SK-N-SH (cell line): ENCODE measurements at regions not wholly inside any gene's neighbourhood (a gene's known extent, or its start where the extent isn't known, plus 50 kb on each side); places are given as distances from the start of the nearest gene placed in this dataset.

ENCODE experiments used
- CTCF ChIA-PET: fragments of 300-600, 350-600 bp; formaldehyde crosslinking; extraction: SDS; loops from one replicate; lab custom pipeline; 2021; lab: Yijun Ruan, JAX
- POLR2A ChIA-PET: fragments of 350-600 bp; sonication (Branson Sonifier 250); formaldehyde crosslinking; extraction: SDS; loops from one replicate; lab custom pipeline; 2020; ENCODE audit warnings: antibody characterized with exemption, inconsistent platforms; lab: Yijun Ruan, JAX
- DNase-seq: peaks from one replicate; pipeline ENCODE4 v3.0.0; 2012
- H2AFZ ChIP-seq: fragments of 200-600 bp; sonication (generic); 2 replicates; pipeline ENCODE4 v1.8.1; 2016; ENCODE audit warnings: antibody characterized with exemption, mild to moderate bottlenecking, low read depth
- H3F3A ChIP-seq: fragments of 200-600 bp; sonication (generic); replicated peaks from 2 replicates; pipeline ENCODE3; 2016; ENCODE audit warnings: antibody characterized with exemption, mild to moderate bottlenecking; ENCODE audit not compliant: insufficient read depth
- H3K27ac ChIP-seq, 2 experiments: fragments of 200-500 bp in 1 of 2; fragments of 200-600 bp in 1 of 2; sonication (Bioruptor generic) in 1 of 2; sonication (generic), shearing (Covaris generic) in 1 of 2; 2 replicates each; pipeline versions ENCODE4 v1.5.1 to v1.6.1; 2014 to 2016; ENCODE audit warnings: low read depth in 2 of 2, inconsistent platforms in 1 of 2, low read length in 1 of 2, mild to moderate bottlenecking in 1 of 2, mixed read lengths in 1 of 2
- H3K27me3 ChIP-seq: fragments of 200-600 bp; sonication (generic), shearing (Covaris generic); 2 replicates; pipeline ENCODE4 v1.6.1; 2016; ENCODE audit warnings: mixed run types; ENCODE audit not compliant: insufficient read depth
- H3K36me3 ChIP-seq, 2 experiments: fragments of 200-500 bp in 1 of 2; fragments of 200-600 bp in 1 of 2; sonication (Bioruptor generic) in 1 of 2; sonication (generic) in 1 of 2; replicated peaks in 1 of 2; 2 replicates each; pipeline versions ENCODE3 to v1.5.1; 2014 to 2016; ENCODE audit warnings: low read length in 1 of 2, mild to moderate bottlenecking in 1 of 2; ENCODE audit not compliant: insufficient read depth in 2 of 2, control insufficient read depth in 1 of 2
- H3K4me1 ChIP-seq, 2 experiments: fragments of 200-500 bp in 1 of 2; fragments of 200-600 bp in 1 of 2; sonication (Bioruptor generic) in 1 of 2; sonication (generic), shearing (Covaris generic) in 1 of 2; 2 replicates each; pipeline versions ENCODE4 v1.5.1 to v1.6.1; 2014 to 2016; ENCODE audit warnings: low read depth in 1 of 2, low read length in 1 of 2, mixed run types in 1 of 2; ENCODE audit not compliant: insufficient read depth in 2 of 2, control insufficient read depth in 1 of 2
- H3K4me2 ChIP-seq: fragments of 200-600 bp; sonication (generic), shearing (Covaris generic); 2 replicates; pipeline ENCODE4 v1.6.1; 2017; ENCODE audit warnings: mixed run types
- H3K4me3 ChIP-seq, 2 experiments: fragments of 200-500 bp in 1 of 2; fragments of 200-600 bp in 1 of 2; sonication (Bioruptor generic) in 1 of 2; sonication (generic), shearing (Covaris generic) in 1 of 2; 2 replicates each; pipeline versions ENCODE4 v1.5.1 to v1.8.1; 2014 to 2016; ENCODE audit warnings: low read depth in 2 of 2, inconsistent platforms in 1 of 2, low read length in 1 of 2, mild to moderate bottlenecking in 1 of 2, mixed read lengths in 1 of 2, moderate library complexity in 1 of 2
- H3K79me2 ChIP-seq: fragments of 200-600 bp; sonication (generic); 2 replicates; pipeline ENCODE4 v1.8.1; 2017; ENCODE audit warnings: mild to moderate bottlenecking; ENCODE audit not compliant: insufficient read depth
- H3K9ac ChIP-seq: fragments of 200-600 bp; sonication (generic); 2 replicates; pipeline ENCODE4 v1.6.1; 2017; ENCODE audit warnings: mixed run types
- H3K9me2 ChIP-seq: fragments of 200-600 bp; sonication (generic); 2 replicates; pipeline ENCODE4 v1.6.1; 2017; ENCODE audit warnings: mixed run types
- H3K9me3 ChIP-seq: fragments of 200-600 bp; sonication (generic); 2 replicates; pipeline ENCODE4 v1.6.1; 2017; ENCODE audit warnings: mixed run types, mild to moderate bottlenecking, moderate library complexity
- H4K20me1 ChIP-seq: fragments of 200-600 bp; sonication (generic); 2 replicates; pipeline ENCODE4 v1.6.1; 2017; ENCODE audit warnings: mild to moderate bottlenecking, mixed run types; ENCODE audit not compliant: insufficient read depth
- CHD2 ChIP-seq: fragments of 150-350 bp; IDR thresholded peaks from 2 replicates; pipeline ENCODE4 v1.6.1; 2018; ENCODE audit warnings: low read length; ENCODE audit not compliant: partially characterized antibody
- EP300 ChIP-seq, 2 experiments: IDR thresholded peaks; 2 replicates each; pipeline versions ENCODE4 v1.4.0 to v1.6.1; 2012; ENCODE audit warnings: borderline replicate concordance in 1 of 2, low read depth in 1 of 2, low read length in 1 of 2
- EZH2phosphoT487 ChIP-seq: fragments of 200-600 bp; sonication (generic); IDR thresholded peaks from 2 replicates; pipeline ENCODE4 v1.6.1; 2017; ENCODE audit warnings: low read depth, mixed run types, mild to moderate bottlenecking, antibody characterized with exemption, moderate library complexity, borderline replicate concordance
- FOSL2 ChIP-seq: IDR thresholded peaks from 2 replicates; pipeline ENCODE4 v1.4.0; 2012; ENCODE audit warnings: low read depth, mild to moderate bottlenecking, moderate library complexity, borderline replicate concordance
- FOXJ3 ChIP-seq: sonication (generic); formaldehyde crosslinking; IDR thresholded peaks from 2 replicates; pipeline ENCODE4 v1.5.1; 2020; ENCODE audit warnings: mild to moderate bottlenecking, missing genetic modification reagents
- FOXM1 ChIP-seq: IDR thresholded peaks from 2 replicates; pipeline ENCODE4 v1.4.0; 2012; ENCODE audit warnings: low read depth, mild to moderate bottlenecking
- JUND ChIP-seq: IDR thresholded peaks from 2 replicates; pipeline ENCODE4 v1.4.0; 2012
- MXI1 ChIP-seq: IDR thresholded peaks from 2 replicates; pipeline ENCODE4 v1.6.1; 2012; ENCODE audit warnings: mild to moderate bottlenecking, low read depth, low read length, improper control_type of control experiment
- POLR2AphosphoS5 ChIP-seq: IDR thresholded peaks from 2 replicates; pipeline ENCODE4 v1.6.1; 2012; ENCODE audit warnings: low read depth, low read length
- RAD21 ChIP-seq: IDR thresholded peaks from 2 replicates; pipeline ENCODE4 v1.6.1; 2012; ENCODE audit warnings: mild to moderate bottlenecking, low read length
- RCOR1 ChIP-seq: fragments of 150-350 bp; IDR thresholded peaks from 2 replicates; pipeline ENCODE4 v1.6.1; 2017; ENCODE audit warnings: antibody characterized with exemption, low read length
- RFX5 ChIP-seq: IDR thresholded peaks from 2 replicates; pipeline ENCODE4 v1.6.1; 2012; ENCODE audit warnings: mild to moderate bottlenecking, improper control_type of control experiment, low read length
- RXRA ChIP-seq: IDR thresholded peaks from 2 replicates; pipeline ENCODE4 v1.4.0; 2012; ENCODE audit warnings: low read depth, mild to moderate bottlenecking, borderline replicate concordance
- TAF1 ChIP-seq: IDR thresholded peaks from 2 replicates; pipeline ENCODE4 v1.6.1; 2012; ENCODE audit warnings: low read depth, mild to moderate bottlenecking, low read length, moderate library complexity, borderline replicate concordance
- TCF12 ChIP-seq: IDR thresholded peaks from 2 replicates; pipeline ENCODE4 v1.4.0; 2012
- TEAD4 ChIP-seq: IDR thresholded peaks from 2 replicates; pipeline ENCODE4 v1.4.0; 2012; ENCODE audit warnings: mild to moderate bottlenecking, borderline replicate concordance; ENCODE audit not compliant: insufficient read depth
- WGBS: methylation state at CpG from one replicate; pipeline ENCODE4 v1.1.6; 2017; ENCODE audit warnings: low lambda C conversion rate; 5-methylcytosine and 5-hydroxymethylcytosine counted together
- TF ChIP-seq, protein P1 (sequence below): IDR thresholded peaks from 2 replicates; pipeline ENCODE4 v1.4.0; 2012; ENCODE audit warnings: low read depth
- TF ChIP-seq, protein P2 (sequence below): IDR thresholded peaks from 2 replicates; pipeline ENCODE4 v1.4.0; 2012; ENCODE audit warnings: low read depth, borderline replicate concordance
- TF ChIP-seq, protein P3 (sequence below): IDR thresholded peaks from 2 replicates; pipeline ENCODE4; 2012
- TF ChIP-seq, protein P4 (sequence below): fragments of 150-350 bp; IDR thresholded peaks from 2 replicates; pipeline ENCODE4 v1.6.1; 2016; ENCODE audit warnings: mild to moderate bottlenecking, low read depth, low read length

DNA sequence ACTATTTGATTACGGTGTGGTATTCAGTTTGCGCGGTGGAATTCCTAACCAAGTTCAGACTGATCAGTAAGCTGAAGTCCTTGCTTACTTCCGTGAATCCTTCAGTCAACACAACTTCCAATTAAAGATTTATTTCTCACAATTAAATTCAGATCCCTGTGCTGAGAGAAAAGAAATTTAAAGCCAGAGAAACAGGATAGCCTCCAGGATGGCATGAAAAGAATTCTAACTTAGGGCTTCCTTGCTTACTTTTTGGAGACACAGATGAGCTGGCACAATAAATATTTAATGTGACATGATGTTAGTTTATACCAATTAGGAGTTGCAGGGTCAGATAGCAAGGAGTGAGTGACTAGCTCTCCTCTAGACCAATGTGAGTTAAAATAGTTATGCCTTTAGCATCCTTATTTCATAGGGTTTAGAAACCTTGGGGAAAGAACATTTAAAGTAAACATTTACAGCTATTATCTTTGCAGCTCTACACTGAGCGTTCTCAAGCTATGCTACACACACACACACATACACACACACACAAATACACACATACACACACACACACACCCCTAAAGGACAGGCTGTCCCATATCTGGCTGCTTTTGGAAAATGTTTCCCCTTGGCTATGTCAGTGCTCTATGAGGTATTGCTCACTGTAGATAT lies 151.0 kb downstream of the TRIB2 start (continued):
- TF ChIP-seq, protein P1, sequence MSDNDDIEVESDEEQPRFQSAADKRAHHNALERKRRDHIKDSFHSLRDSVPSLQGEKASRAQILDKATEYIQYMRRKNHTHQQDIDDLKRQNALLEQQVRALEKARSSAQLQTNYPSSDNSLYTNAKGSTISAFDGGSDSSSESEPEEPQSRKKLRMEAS: no peak
- no peak for TF ChIP-seq RCOR1
- no peak for TF ChIP-seq TCF12
- TF ChIP-seq FOSL2: no peak
- TF ChIP-seq EZH2phosphoT487: no peak
- no peak for TF ChIP-seq MXI1
- no peak for TF ChIP-seq POLR2AphosphoS5

DNA sequence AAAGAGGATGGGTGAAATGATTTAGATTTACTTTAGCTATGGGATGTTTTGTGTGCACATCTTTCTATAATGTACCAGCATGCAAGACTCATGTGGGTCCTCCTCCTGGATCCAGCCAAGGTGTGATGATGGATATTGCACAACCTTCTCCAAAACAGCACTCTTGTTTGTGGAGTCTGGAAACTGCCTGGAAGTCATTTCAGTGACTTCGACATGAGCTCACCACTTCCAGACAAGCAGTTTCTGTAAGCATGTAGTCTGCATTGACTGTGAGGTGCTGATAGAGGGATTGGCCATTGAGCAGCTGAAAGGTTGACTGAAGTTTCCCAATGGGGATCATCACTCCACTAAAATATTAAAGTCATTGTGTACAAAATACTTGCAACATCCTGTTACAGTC lies 154.0 kb downstream of the TRIB2 start:
- no peaks in the 10 kb centered on the region for H3K27me3 ChIP-seq
- POLR2A ChIA-PET: no interaction called here
- WGBS: 73% methylated on average over 1 of the region's 1 CpG

More for the DNA sequence above, 154.0 kb downstream of the TRIB2 start:
- DNase-seq: no peak
- CTCF ChIA-PET: interaction anchor here (0.9 to 2.4 kb wide), 3 partner anchors 10 to 136 kb away, joined by 3 to 6 read pairs (median 4); no protein-coding TSS in a partner anchor
- H3K4me2 ChIP-seq: no peak overlapping the region
- H3K9me2 ChIP-seq: no peaks in the 10 kb centered on the region
- TF ChIP-seq, protein P2, sequence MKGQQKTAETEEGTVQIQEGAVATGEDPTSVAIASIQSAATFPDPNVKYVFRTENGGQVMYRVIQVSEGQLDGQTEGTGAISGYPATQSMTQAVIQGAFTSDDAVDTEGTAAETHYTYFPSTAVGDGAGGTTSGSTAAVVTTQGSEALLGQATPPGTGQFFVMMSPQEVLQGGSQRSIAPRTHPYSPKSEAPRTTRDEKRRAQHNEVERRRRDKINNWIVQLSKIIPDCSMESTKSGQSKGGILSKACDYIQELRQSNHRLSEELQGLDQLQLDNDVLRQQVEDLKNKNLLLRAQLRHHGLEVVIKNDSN: no peak
- no peak for TF ChIP-seq FOXM1
- no peak for TF ChIP-seq FOXJ3
- TF ChIP-seq, protein P3, sequence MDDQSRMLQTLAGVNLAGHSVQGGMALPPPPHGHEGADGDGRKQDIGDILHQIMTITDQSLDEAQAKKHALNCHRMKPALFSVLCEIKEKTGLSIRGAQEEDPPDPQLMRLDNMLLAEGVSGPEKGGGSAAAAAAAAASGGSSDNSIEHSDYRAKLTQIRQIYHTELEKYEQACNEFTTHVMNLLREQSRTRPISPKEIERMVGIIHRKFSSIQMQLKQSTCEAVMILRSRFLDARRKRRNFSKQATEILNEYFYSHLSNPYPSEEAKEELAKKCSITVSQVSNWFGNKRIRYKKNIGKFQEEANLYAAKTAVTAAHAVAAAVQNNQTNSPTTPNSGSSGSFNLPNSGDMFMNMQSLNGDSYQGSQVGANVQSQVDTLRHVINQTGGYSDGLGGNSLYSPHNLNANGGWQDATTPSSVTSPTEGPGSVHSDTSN: no peak
- TF ChIP-seq, protein P4, sequence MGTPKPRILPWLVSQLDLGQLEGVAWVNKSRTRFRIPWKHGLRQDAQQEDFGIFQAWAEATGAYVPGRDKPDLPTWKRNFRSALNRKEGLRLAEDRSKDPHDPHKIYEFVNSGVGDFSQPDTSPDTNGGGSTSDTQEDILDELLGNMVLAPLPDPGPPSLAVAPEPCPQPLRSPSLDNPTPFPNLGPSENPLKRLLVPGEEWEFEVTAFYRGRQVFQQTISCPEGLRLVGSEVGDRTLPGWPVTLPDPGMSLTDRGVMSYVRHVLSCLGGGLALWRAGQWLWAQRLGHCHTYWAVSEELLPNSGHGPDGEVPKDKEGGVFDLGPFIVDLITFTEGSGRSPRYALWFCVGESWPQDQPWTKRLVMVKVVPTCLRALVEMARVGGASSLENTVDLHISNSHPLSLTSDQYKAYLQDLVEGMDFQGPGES: no peak
- TF ChIP-seq JUND: no peak
- TF ChIP-seq RXRA: no peak
- TF ChIP-seq FOSL2: no peak
- no peak for TF ChIP-seq RAD21
- no peak for TF ChIP-seq EZH2phosphoT487
- no peak for TF ChIP-seq RFX5
- no peak for TF ChIP-seq CHD2
- TF ChIP-seq EP300 (IDR thresholded peaks at IDR 0.05; ENCODE audit: borderline replicate concordance in 1 of 2, low read depth in 1 of 2, low read length in 1 of 2): no peak
- TF ChIP-seq TAF1: no peak
- TF ChIP-seq TEAD4: no peak
- no peak for TF ChIP-seq RCOR1
- no peaks in the 10 kb centered on the region for H3K36me3 ChIP-seq
- no peak overlapping the region for H3K9ac ChIP-seq
- H3K79me2 ChIP-seq: no peaks in the 10 kb centered on the region
- no peak overlapping the region for H3K27ac ChIP-seq
- no peaks in the 10 kb centered on the region for H3K4me1 ChIP-seq
- no peaks in the 10 kb centered on the region for H3F3A ChIP-seq
- no peak overlapping the region for H2AFZ ChIP-seq
- 0 out of 2 replicates have a peak, but pooled peaks cover 1% of the 10 kb centered on the region for H3K9me3 ChIP-seq
- H3K4me3 ChIP-seq: no peak overlapping the region
- no peaks in the 10 kb centered on the region for H4K20me1 ChIP-seq
